GM23338 (cell line): ENCODE measurements at regions not wholly inside any gene's neighbourhood (a gene's known extent, or its start where the extent isn't known, plus 50 kb on each side); places are given as distances from the start of the nearest gene placed in this dataset.

Experiments
- ATAC-seq: fragments of 200-7000 bp; cut with Tn5 transposase; 3 replicates; pipeline ENCODE4 v1.9.1; 2020
- DNase-seq: peaks from one replicate; pipeline ENCODE4 v3.0.0-alpha.2; 2015; ENCODE audit warnings: low spot score
- H2AFZ ChIP-seq: fragments of 200-600 bp; sonication (generic); 2 replicates; pipeline ENCODE4 v1.8.0; 2016; ENCODE audit warnings: antibody characterized with exemption, mild to moderate bottlenecking, moderate library complexity
- H3F3A ChIP-seq: fragments of 200-600 bp; sonication (generic); replicated peaks from 2 replicates; pipeline ENCODE4 v1.8.0; 2017; ENCODE audit warnings: antibody characterized with exemption, mixed run types, low read depth
- H3K27ac ChIP-seq: fragments of 200-600 bp; sonication (generic); 2 replicates; pipeline ENCODE4 v1.6.1; 2016; ENCODE audit warnings: low read depth
- H3K27me3 ChIP-seq: fragments of 200-600 bp; sonication (generic); 2 replicates; pipeline ENCODE4 v1.8.0; 2016; ENCODE audit warnings: mild to moderate bottlenecking, mixed run types, moderate library complexity; ENCODE audit not compliant: insufficient read depth
- H3K36me3 ChIP-seq: fragments of 200-600 bp; sonication (generic); 2 replicates; pipeline ENCODE4 v1.8.0; 2016; ENCODE audit warnings: mild to moderate bottlenecking; ENCODE audit not compliant: insufficient read depth
- H3K4me1 ChIP-seq: fragments of 200-600 bp; sonication (generic); 2 replicates; pipeline ENCODE4 v1.8.0; 2016; ENCODE audit warnings: mild to moderate bottlenecking, moderate library complexity; ENCODE audit not compliant: insufficient read depth
- H3K4me2 ChIP-seq: fragments of 200-600 bp; sonication (generic); 2 replicates; pipeline ENCODE4 v1.7.1; 2017; ENCODE audit warnings: mixed run types
- H3K4me3 ChIP-seq: fragments of 200-600 bp; sonication (generic); 2 replicates; pipeline ENCODE4 v1.6.1; 2016; ENCODE audit warnings: mixed run types
- H3K79me2 ChIP-seq: fragments of 200-600 bp; sonication (generic); replicated peaks from 2 replicates; pipeline ENCODE4 v1.8.0; 2017; ENCODE audit warnings: mild to moderate bottlenecking; ENCODE audit not compliant: insufficient read depth
- H3K9me2 ChIP-seq: fragments of 200-600 bp; sonication (generic); 2 replicates; pipeline ENCODE4 v1.8.0; 2017; ENCODE audit not compliant: insufficient read depth
- H4K20me1 ChIP-seq: fragments of 200-600 bp; sonication (generic); replicated peaks from 2 replicates; pipeline ENCODE4 v1.8.0; 2017; ENCODE audit warnings: mild to moderate bottlenecking; ENCODE audit not compliant: insufficient read depth
- H3K27ac Mint-ChIP-seq: 2 replicates; pipeline ENCODE4 v1.8.0; 2020; ENCODE audit warnings: inconsistent platforms, mild to moderate bottlenecking, moderate library complexity, mixed read lengths
- H3K27me3 Mint-ChIP-seq: 3 replicates; pipeline ENCODE4 v1.8.0; 2022; ENCODE audit warnings: low read depth, mild to moderate bottlenecking, moderate library complexity, mixed read lengths, inconsistent platforms; ENCODE audit not compliant: insufficient read depth, poor library complexity
- H3K36me3 Mint-ChIP-seq: 3 replicates; pipeline ENCODE4 v1.8.0; 2021; ENCODE audit warnings: low read depth, mild to moderate bottlenecking, inconsistent platforms, moderate library complexity, mixed read lengths
- H3K4me1 Mint-ChIP-seq: 3 replicates; pipeline ENCODE4 v1.8.0; 2020; ENCODE audit warnings: mild to moderate bottlenecking, inconsistent platforms, mixed read lengths
- H3K4me3 Mint-ChIP-seq: 3 replicates; pipeline ENCODE4 v1.8.0; 2021; ENCODE audit warnings: moderate library complexity, mild to moderate bottlenecking, inconsistent platforms, mixed read lengths
- H3K9me3 Mint-ChIP-seq: 3 replicates; pipeline ENCODE4 v1.8.0; 2020; ENCODE audit warnings: moderate library complexity, mild to moderate bottlenecking, inconsistent platforms, mixed read lengths
- CREB1 ChIP-seq: fragments of 250-450 bp; sonication (Bioruptor Pico); IDR thresholded peaks from 2 replicates; pipeline ENCODE4 v1.5.0; 2020; ENCODE audit warnings: low read depth, mild to moderate bottlenecking, moderate library complexity
- CTCF ChIP-seq, 2 experiments: fragments of 200-600 bp in 1 of 2; sonication (generic) in 1 of 2; conservative IDR thresholded peaks; 2 replicates each; pipeline versions ENCODE4 v1.5.1 to v1.6.1; 2016 to 2017; ENCODE audit warnings: antibody characterized with exemption in 2 of 2, low read depth in 2 of 2, mild to moderate bottlenecking in 2 of 2, moderate library complexity in 1 of 2
- ETS1 ChIP-seq: IDR thresholded peaks from 2 replicates; pipeline ENCODE4 v1.6.1; 2016; ENCODE audit warnings: antibody characterized with exemption
- EZH2 ChIP-seq: fragments of 200-600 bp; sonication (generic); IDR thresholded peaks from one replicate; pipeline ENCODE4 v1.8.0; 2017; ENCODE audit warnings: antibody characterized with exemption, mild to moderate bottlenecking, low read depth; ENCODE audit not compliant: unreplicated experiment
- JUNB ChIP-seq: IDR thresholded peaks from one replicate; pipeline ENCODE4 v1.6.1; 2016; ENCODE audit warnings: antibody characterized with exemption; ENCODE audit not compliant: unreplicated experiment
- NANOG ChIP-seq: IDR thresholded peaks from 2 replicates; pipeline ENCODE4 v1.6.1; 2016; ENCODE audit warnings: antibody characterized with exemption, borderline replicate concordance
- POLR2AphosphoS5 ChIP-seq: IDR thresholded peaks from 2 replicates; pipeline ENCODE4 v1.6.1; 2016; ENCODE audit warnings: antibody characterized with exemption, low read depth
- REST ChIP-seq: IDR thresholded peaks from one replicate; pipeline ENCODE4 v1.6.1; 2018; ENCODE audit warnings: antibody characterized with exemption; ENCODE audit not compliant: unreplicated experiment
- STAT1 ChIP-seq: IDR thresholded peaks from one replicate; pipeline ENCODE4 v1.6.1; 2016; ENCODE audit warnings: antibody characterized with exemption; ENCODE audit not compliant: unreplicated experiment
- ZNF114 ChIP-seq: fragments of 250-450 bp; sonication (Bioruptor Pico); IDR thresholded peaks from 2 replicates; pipeline ENCODE4 v1.5.0; 2020; ENCODE audit warnings: mild to moderate bottlenecking, moderate library complexity
- ZNF331 ChIP-seq: fragments of 250-450 bp; sonication (Bioruptor Pico); IDR thresholded peaks from 2 replicates; pipeline ENCODE4 v1.5.0; 2020; ENCODE audit warnings: low read depth, mild to moderate bottlenecking, moderate library complexity

GRCh38 chr14:98951521-98952152 is 320.4 kb downstream of the BCL11B start (continued):
- TF ChIP-seq CTCF (conservative IDR thresholded peaks at IDR 0.05; ENCODE audit: low read depth in 2 of 2) (no peak), CREB1 (CRISPR knock-in tag) (no peak), ZNF331 (CRISPR knock-in tag) (no peak), ZNF114 (CRISPR knock-in tag) (no peak), REST (no peak), NANOG (no peak), ETS1 (no peak)

GRCh38 chr14:98952593-98953350 is 319.2 kb downstream of the BCL11B start:
- H3K4me3 ChIP-seq: no peak overlapping the region
- Mint-ChIP-seq H3K27ac (no peak overlapping the region), H3K9me3 (no peaks in the 10 kb centered on the region; the same call in none of the 3 replicates), H3K36me3 (no peaks in the 10 kb centered on the region), H3K4me1 (no peaks in the 10 kb centered on the region; the same call in 2 of the 3 replicates), H3K27me3 (peaks cover 3% of the 10 kb centered on the region), H3K4me3 (no peak overlapping the region)
- no peaks in the 10 kb centered on the region for H4K20me1 ChIP-seq
- ATAC-seq: no peak
- H3K4me2 ChIP-seq: no peak overlapping the region
- no peaks in the 10 kb centered on the region for H3F3A ChIP-seq
- H3K27me3 ChIP-seq: no peaks in the 10 kb centered on the region
- no peaks in the 10 kb centered on the region for H3K4me1 ChIP-seq
- H3K27ac ChIP-seq: no peak overlapping the region
- H3K36me3 ChIP-seq: no peaks in the 10 kb centered on the region
- DNase-seq: no peak
- H2AFZ ChIP-seq: no peak overlapping the region
- no peaks in the 10 kb centered on the region for H3K79me2 ChIP-seq
- H3K9me2 ChIP-seq: no peaks in the 10 kb centered on the region
- TF ChIP-seq EZH2 (no peak), JUNB (no peak), ZNF331 (CRISPR knock-in tag) (no peak), CTCF (conservative IDR thresholded peaks at IDR 0.05; ENCODE audit: low read depth in 2 of 2) (no peak), ZNF114 (CRISPR knock-in tag) (no peak), STAT1 (no peak), ETS1 (no peak), NANOG (no peak), REST (no peak), POLR2AphosphoS5 (no peak)
